ENCODE measurements at regions not wholly inside any gene's neighbourhood (a gene's known extent, or its start where the extent isn't known, plus 50 kb on each side); places are given as distances from the start of the nearest gene placed in this dataset.
"Not testable (repeated sequence)": the region's sequence is repeated elsewhere in the genome, so short reads cannot be mapped to it uniquely, and the experiment has no call there.

DNA sequence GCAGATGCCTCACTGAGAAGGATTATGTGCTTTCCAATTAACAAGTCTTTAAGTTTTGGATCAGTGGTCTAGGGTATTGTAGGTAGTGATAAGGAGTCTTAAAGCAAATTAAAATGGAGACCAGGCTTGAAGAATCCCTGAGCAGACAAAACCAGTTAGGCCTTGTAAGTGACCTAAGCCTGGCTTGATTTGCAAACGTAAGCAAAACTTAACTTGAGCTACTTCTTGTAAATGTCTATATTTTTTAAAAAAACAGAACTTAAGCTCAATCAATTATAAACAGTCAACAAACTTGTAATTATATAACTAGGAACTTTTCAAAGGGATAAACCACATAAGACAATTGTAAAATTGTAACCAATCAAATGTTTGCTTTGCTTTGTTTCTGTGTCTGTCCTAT is 72.7 kb upstream of the NALF2 start:
- DNase-seq (ENCODE audit: low read depth), result no peak
- no peak overlapping the region for H3K4me3 ChIP-seq (ENCODE audit: low read length)
- TF ChIP-seq, protein P1, sequence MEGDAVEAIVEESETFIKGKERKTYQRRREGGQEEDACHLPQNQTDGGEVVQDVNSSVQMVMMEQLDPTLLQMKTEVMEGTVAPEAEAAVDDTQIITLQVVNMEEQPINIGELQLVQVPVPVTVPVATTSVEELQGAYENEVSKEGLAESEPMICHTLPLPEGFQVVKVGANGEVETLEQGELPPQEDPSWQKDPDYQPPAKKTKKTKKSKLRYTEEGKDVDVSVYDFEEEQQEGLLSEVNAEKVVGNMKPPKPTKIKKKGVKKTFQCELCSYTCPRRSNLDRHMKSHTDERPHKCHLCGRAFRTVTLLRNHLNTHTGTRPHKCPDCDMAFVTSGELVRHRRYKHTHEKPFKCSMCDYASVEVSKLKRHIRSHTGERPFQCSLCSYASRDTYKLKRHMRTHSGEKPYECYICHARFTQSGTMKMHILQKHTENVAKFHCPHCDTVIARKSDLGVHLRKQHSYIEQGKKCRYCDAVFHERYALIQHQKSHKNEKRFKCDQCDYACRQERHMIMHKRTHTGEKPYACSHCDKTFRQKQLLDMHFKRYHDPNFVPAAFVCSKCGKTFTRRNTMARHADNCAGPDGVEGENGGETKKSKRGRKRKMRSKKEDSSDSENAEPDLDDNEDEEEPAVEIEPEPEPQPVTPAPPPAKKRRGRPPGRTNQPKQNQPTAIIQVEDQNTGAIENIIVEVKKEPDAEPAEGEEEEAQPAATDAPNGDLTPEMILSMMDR (IDR thresholded peaks at IDR 0.05; ENCODE audit: insufficient read depth, low read depth, low read length, missing control alignments), result no peak

DNA sequence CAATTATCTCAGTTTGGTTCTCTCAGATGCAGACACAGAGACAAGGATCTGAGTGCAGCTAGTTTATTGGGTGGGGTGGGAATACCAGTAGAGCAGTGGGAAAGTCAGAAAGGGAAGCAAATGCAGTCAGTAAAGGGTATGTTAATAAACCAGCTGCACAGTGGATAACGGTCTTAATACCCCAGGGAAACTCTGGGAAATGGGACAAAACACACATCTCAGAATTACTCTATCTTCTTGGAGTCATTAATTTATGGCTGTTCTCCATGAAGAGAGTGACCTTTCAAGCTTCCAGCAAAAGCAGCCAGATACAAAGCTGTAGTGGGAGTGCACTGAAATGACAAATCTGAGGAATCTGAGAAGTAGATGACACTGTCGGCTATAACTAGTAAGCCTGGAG is 73.3 kb upstream of the NALF2 start:
- DNase-seq (ENCODE audit: low read depth), result no peak
- H3K4me3 ChIP-seq (ENCODE audit: low read length), result no peak overlapping the region
- TF ChIP-seq, protein P1 (IDR thresholded peaks at IDR 0.05; ENCODE audit: insufficient read depth, low read depth, low read length, missing control alignments), result no peak

DNA sequence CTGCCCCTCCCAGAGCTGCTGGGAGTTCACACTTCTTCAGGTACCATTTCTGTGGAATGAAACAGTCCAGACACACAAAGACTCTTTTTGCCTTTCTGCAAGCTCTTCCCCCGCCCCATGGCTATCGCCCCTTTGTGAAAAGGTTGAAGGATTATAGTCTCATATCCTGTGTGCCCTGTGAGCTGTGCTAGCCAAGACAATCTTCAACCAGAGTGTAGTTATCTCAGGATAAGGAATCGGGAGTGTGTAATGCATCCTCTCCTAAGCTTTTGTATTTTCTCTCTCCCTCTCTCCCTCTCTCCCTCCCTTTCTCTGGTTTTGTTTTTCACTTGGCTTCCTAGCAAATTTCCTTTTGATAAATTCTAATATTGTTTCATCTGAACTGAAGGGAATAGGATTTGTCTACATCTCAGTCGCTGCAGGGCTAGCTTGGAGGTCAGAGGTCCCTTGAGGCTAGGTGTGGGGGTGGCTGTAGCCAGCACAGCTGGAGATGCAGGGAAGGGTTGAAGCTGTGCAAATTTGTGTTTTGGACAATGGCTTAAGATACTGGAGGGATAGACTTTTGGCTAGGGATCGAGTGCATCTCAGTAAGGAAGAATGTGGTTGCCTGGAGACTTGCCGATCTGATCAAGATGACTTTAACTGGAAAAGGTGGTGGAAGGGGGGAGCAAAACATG is 74.6 kb upstream of the NALF2 start:
- TF ChIP-seq, protein P1 (IDR thresholded peaks at IDR 0.05; ENCODE audit: insufficient read depth, low read depth, low read length, missing control alignments), result no peak
- no peak overlapping the region for H3K4me3 ChIP-seq (ENCODE audit: low read length)
- no peak for DNase-seq (ENCODE audit: low read depth)

DNA sequence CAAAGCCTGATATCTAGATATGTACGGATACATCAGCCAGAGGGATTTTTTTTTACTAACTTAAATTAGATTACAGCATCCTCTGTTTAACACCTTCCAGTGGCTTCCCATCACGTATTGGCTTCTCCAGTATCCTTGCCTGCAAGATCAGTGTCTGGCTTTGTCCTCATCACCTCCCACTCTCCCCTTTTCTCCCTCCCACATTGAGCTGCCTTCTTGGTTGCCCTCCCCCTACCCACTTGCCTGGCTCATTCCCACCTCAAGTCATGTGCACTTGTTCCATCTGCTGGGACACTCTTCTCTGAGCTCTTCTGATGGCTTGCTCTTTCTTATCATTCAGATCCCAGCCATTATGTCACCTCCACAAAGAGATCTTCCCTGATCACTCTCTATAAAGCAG is 75.9 kb upstream of the NALF2 start:
- DNase-seq (ENCODE audit: low read depth), result no peak
- no peak overlapping the region for H3K4me3 ChIP-seq (ENCODE audit: low read length)
- TF ChIP-seq, protein P1 (IDR thresholded peaks at IDR 0.05; ENCODE audit: insufficient read depth, low read depth, low read length, missing control alignments), result no peak

DNA sequence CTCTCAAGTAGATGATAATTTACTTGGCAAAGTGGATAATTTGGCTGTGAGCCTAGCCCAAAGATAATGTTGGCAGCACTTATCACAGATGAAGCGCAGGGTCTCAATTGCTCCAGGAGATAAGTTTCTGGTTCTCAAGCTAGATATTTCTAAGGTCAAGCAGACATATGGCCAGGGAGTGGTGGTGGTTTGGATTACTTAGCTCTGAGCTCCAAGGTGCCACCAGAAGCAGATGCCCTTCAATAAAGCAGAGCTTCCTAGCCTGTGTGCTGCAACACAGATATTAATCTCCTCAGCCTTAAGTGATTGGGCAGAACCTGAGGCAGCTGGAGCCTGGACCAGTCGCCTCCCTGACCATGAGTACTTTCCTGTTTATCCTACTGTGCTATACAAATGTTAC is 79.2 kb upstream of the NALF2 start:
- H3K4me3 ChIP-seq (ENCODE audit: low read length), result no peak overlapping the region
- DNase-seq (ENCODE audit: low read depth), result no peak
- TF ChIP-seq, protein P1 (IDR thresholded peaks at IDR 0.05; ENCODE audit: insufficient read depth, low read depth, low read length, missing control alignments), result no peak

DNA sequence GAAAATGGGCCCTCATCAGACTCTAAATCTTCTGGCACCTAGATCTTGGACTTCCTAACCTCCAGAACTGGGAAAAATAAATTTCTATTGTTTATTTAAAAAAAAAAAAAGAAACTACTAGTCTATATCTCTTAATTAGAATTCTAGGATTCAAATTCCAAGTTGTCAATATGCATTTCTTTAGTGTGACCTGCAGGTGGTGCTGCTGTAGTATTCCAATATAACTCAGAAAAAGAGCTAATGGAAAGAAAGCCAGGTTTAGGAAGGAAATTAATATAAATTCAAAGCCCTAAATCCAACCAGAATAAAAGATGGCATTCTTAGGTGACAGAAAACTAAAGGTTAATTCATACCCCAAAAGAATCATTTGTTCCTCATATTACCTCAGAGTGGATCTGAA is 80.0 kb upstream of the NALF2 start:
- peak; percentile 14 for DNase-seq (ENCODE audit: low read depth)
- no peak overlapping the region for H3K4me3 ChIP-seq (ENCODE audit: low read length)
- TF ChIP-seq, protein P1 (IDR thresholded peaks at IDR 0.05; ENCODE audit: insufficient read depth, low read depth, low read length, missing control alignments), result no peak

DNA sequence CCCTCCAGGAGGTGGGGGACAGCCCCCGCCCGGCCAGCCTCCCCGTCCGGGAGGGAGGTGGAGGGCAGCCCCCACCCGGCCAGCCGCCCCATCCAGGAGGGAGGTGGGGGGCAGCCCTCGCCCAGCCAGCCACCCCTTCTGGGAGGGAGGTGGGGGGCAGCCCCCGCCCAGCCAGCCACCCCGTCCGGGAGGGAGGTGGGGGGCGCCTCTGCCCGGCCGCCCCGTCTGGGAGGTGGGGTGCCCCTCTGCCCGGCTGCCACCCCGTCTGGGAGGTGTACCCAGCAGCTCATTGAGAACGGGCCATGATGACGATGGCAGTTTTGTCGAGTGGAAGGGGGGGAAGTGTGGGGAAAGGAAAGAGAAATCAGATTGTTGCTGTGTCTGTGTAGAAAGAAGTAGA is 81.9 kb upstream of the NALF2 start:
- not testable (repeated sequence) for H3K4me3 ChIP-seq (ENCODE audit: low read length)

More for the DNA sequence above, 81.9 kb upstream of the NALF2 start:
- not testable (repeated sequence) for DNase-seq (ENCODE audit: low read depth)
